H1 (cell line): ENCODE measurements at regions not wholly inside any gene's neighbourhood (a gene's known extent, or its start where the extent isn't known, plus 50 kb on each side); places are given as distances from the start of the nearest gene placed in this dataset.

Source experiments
- CTCF ChIA-PET: fragments of 300-600 bp; sonication (Branson Sonifier 250); formaldehyde crosslinking; loops from one replicate; lab custom pipeline; 2021; ENCODE audit not compliant: partially characterized antibody; lab: Charles Lee
- POLR2A ChIA-PET: fragments of 300-600 bp; sonication (Branson Sonifier 250); formaldehyde crosslinking; loops from one replicate; lab custom pipeline; 2021; ENCODE audit warnings: inconsistent platforms; ENCODE audit not compliant: partially characterized antibody; lab: Charles Lee
- DNase-seq, 2 experiments: peaks; one replicate each; pipeline versions ENCODE4 v3.0.0 to v3.0.0-alpha.2; 2010 to 2022; ENCODE audit warnings: low spot score in 2 of 2, low read depth in 1 of 2, mixed read lengths in 1 of 2
- FAIRE-seq: peaks from 2 replicates; lab custom pipeline; 2011; peaks lifted over from hg19 to GRCh38; lab: Jason Lieb, UNC
- H2AFZ ChIP-seq: 2 replicates; pipeline ENCODE4 v1.8.1; 2012; ENCODE audit warnings: low read length, inconsistent platforms
- H2AK5ac ChIP-seq: 2 replicates; pipeline ENCODE4 v1.6.1; 2013; ENCODE audit warnings: low read depth, low read length
- H2BK120ac ChIP-seq: replicated peaks from 2 replicates; pipeline ENCODE3; 2013; ENCODE audit warnings: low read depth, low read length, inconsistent platforms
- H2BK12ac ChIP-seq: 2 replicates; pipeline ENCODE4 v1.6.1; 2013; ENCODE audit warnings: low read depth, low read length
- H2BK15ac ChIP-seq: 2 replicates; pipeline ENCODE4 v1.6.1; 2013; ENCODE audit warnings: low read length
- H2BK20ac ChIP-seq: 2 replicates; pipeline ENCODE4 v1.6.1; 2013; ENCODE audit warnings: low read length
- H2BK5ac ChIP-seq: 2 replicates; pipeline ENCODE4 v1.6.1; 2013; ENCODE audit warnings: low read depth, low read length
- H3K14ac ChIP-seq: 2 replicates; pipeline ENCODE4 v1.6.1; 2013; ENCODE audit warnings: inconsistent platforms; ENCODE audit not compliant: insufficient read length
- H3K18ac ChIP-seq: 2 replicates; pipeline ENCODE4 v1.6.1; 2013; ENCODE audit warnings: low read length; ENCODE audit errors: extremely low read depth
- H3K23ac ChIP-seq: 2 replicates; pipeline ENCODE4 v1.6.1; 2013; ENCODE audit warnings: inconsistent platforms; ENCODE audit not compliant: insufficient read length
- H3K23me2 ChIP-seq: 2 replicates; pipeline ENCODE4 v1.6.1; 2013; ENCODE audit warnings: low read depth, low read length
- H3K27ac ChIP-seq: 2 replicates; pipeline ENCODE4 v1.6.1; 2011; ENCODE audit warnings: low read depth, low read length, inconsistent platforms
- H3K27me3 ChIP-seq, 4 experiments: replicated peaks in 1 of 4; 1 replicate in 1 of 4; 2 replicates in 3 of 4; pipeline versions ENCODE4 v1.6.1 to v1.8.1; 2011 to 2013; ENCODE audit warnings: low read length in 3 of 4, mild to moderate bottlenecking in 3 of 4, inconsistent platforms in 2 of 4, mixed read lengths in 2 of 4, moderate library complexity in 1 of 4; ENCODE audit not compliant: control insufficient read depth in 3 of 4, insufficient read depth in 3 of 4; ENCODE audit errors: extremely low read depth in 1 of 4
- H3K36me3 ChIP-seq, 4 experiments: 2 replicates each; pipeline versions ENCODE4 v1.6.1 to v1.8.1; 2011 to 2013; ENCODE audit warnings: mild to moderate bottlenecking in 4 of 4, low read length in 3 of 4, moderate library complexity in 2 of 4, control low read depth in 1 of 4, inconsistent platforms in 1 of 4; ENCODE audit not compliant: insufficient read depth in 4 of 4, control insufficient read depth in 2 of 4
- H3K4ac ChIP-seq: replicated peaks from 2 replicates; pipeline ENCODE3; 2013; ENCODE audit warnings: low read length, low read depth, mixed read lengths, inconsistent platforms; ENCODE audit not compliant: insufficient read length
- H3K4me1 ChIP-seq, 4 experiments: replicated peaks in 1 of 4; 1 replicate in 1 of 4; 2 replicates in 3 of 4; pipeline versions ENCODE4 v1.6.1 to v1.8.1; 2011 to 2013; ENCODE audit warnings: low read length in 3 of 4, inconsistent platforms in 2 of 4, mixed read lengths in 1 of 4; ENCODE audit not compliant: insufficient read depth in 4 of 4, control insufficient read depth in 3 of 4
- H3K4me2 ChIP-seq, 2 experiments: 2 replicates each; pipeline versions ENCODE4 v1.6.1 to v1.8.1; 2011 to 2013; ENCODE audit warnings: low read depth in 2 of 2, low read length in 2 of 2, control low read depth in 1 of 2, inconsistent platforms in 1 of 2, mild to moderate bottlenecking in 1 of 2; ENCODE audit not compliant: insufficient read depth in 1 of 2
- H3K4me3 ChIP-seq, 4 experiments: fragments of 200-600, 300-600 bp in 1 of 4; sonication (generic), shearing (Covaris generic), sonication (Bioruptor Twin) in 1 of 4; 2 replicates each; pipeline versions ENCODE4 v1.5.1 to v1.8.1; 2011 to 2016; ENCODE audit warnings: low read length in 4 of 4, low read depth in 3 of 4, control low read depth in 2 of 4, inconsistent platforms in 2 of 4, mild to moderate bottlenecking in 2 of 4, mixed read lengths in 1 of 4, moderate library complexity in 1 of 4; ENCODE audit not compliant: insufficient read depth in 2 of 4; ENCODE audit errors: extremely low read depth in 1 of 4
- H3K56ac ChIP-seq: replicated peaks from 2 replicates; pipeline ENCODE3; 2013; ENCODE audit warnings: low read depth, mild to moderate bottlenecking, mixed read lengths, low read length, inconsistent platforms; ENCODE audit not compliant: insufficient read length
- H3K79me1 ChIP-seq: 2 replicates; pipeline ENCODE4 v1.6.1; 2013; ENCODE audit warnings: low read depth, low read length, control low read depth
- H3K79me2 ChIP-seq, 2 experiments: 2 replicates each; pipeline versions ENCODE4 v1.6.1 to v1.8.1; 2012 to 2013; ENCODE audit warnings: low read length in 2 of 2, mild to moderate bottlenecking in 2 of 2, inconsistent platforms in 1 of 2; ENCODE audit not compliant: insufficient read depth in 2 of 2, control insufficient read depth in 1 of 2
- H3K9ac ChIP-seq, 4 experiments: replicated peaks in 1 of 4; 1 replicate in 1 of 4; 2 replicates in 3 of 4; pipeline versions ENCODE4 v1.6.1 to v1.8.1; 2011 to 2013; ENCODE audit warnings: low read depth in 3 of 4, low read length in 3 of 4, control low read depth in 2 of 4, mild to moderate bottlenecking in 2 of 4, moderate library complexity in 2 of 4, inconsistent platforms in 1 of 4; ENCODE audit errors: extremely low read depth in 1 of 4
- H3K9me3 ChIP-seq, 2 experiments: 2 replicates each; pipeline versions ENCODE4 v1.6.1 to v1.8.1; 2012 to 2013; ENCODE audit warnings: mild to moderate bottlenecking in 2 of 2, moderate library complexity in 2 of 2, control low read depth in 1 of 2, inconsistent platforms in 1 of 2, low read depth in 1 of 2, low read length in 1 of 2, mixed read lengths in 1 of 2; ENCODE audit not compliant: insufficient read depth in 2 of 2
- H4K20me1 ChIP-seq, 2 experiments: replicated peaks in 1 of 2; 2 replicates each; pipeline versions ENCODE3 to v1.8.1; 2011 to 2013; ENCODE audit warnings: inconsistent platforms in 2 of 2, low read length in 2 of 2, mild to moderate bottlenecking in 1 of 2; ENCODE audit not compliant: insufficient read depth in 2 of 2, control insufficient read depth in 1 of 2
- H4K5ac ChIP-seq: 2 replicates; pipeline ENCODE4 v1.6.1; 2013; ENCODE audit warnings: low read length, low read depth, mixed read lengths, inconsistent platforms; ENCODE audit not compliant: insufficient read length
- H4K8ac ChIP-seq: 2 replicates; pipeline ENCODE4 v1.8.0; 2013; ENCODE audit warnings: mild to moderate bottlenecking, moderate library complexity, low read length, inconsistent platforms; ENCODE audit not compliant: insufficient read depth; ENCODE audit errors: extremely low read depth
- H4K91ac ChIP-seq: replicated peaks from 2 replicates; pipeline ENCODE3; 2013; ENCODE audit warnings: low read length, mixed read lengths, inconsistent platforms; ENCODE audit not compliant: insufficient read length
- KDM1A ChIP-seq: fragments of 200-600, 300-600 bp; sonication (generic); IDR thresholded peaks from 2 replicates; pipeline ENCODE4 v1.7.1; 2016; ENCODE audit warnings: mild to moderate bottlenecking, low read length, borderline replicate concordance
- WGBS, 2 experiments: shearing (Covaris generic) in 1 of 2; methylation state at CpG; one replicate each; pipeline versions ENCODE4 v1.1.6 to v1.1.7; 2013 to 2015; ENCODE audit warnings: low lambda C conversion rate in 2 of 2, mixed read lengths in 2 of 2, inconsistent platforms in 1 of 2, low coverage in 1 of 2, missing lambda C conversion rate in 1 of 2; ENCODE audit not compliant: insufficient replicate concordance in 2 of 2, insufficient coverage in 1 of 2, insufficient read length in 1 of 2; ENCODE audit errors: extremely low coverage in 1 of 2, missing lambda C conversion rate in 1 of 2; 5-methylcytosine and 5-hydroxymethylcytosine counted together

- Histone ChIP-seq H3K9ac (no peak overlapping the region), H4K91ac (no peak overlapping the region), H3K14ac (no peak overlapping the region), H4K8ac (no peak overlapping the region), H4K5ac (no peak overlapping the region), H2AK5ac (no peak overlapping the region), H3K4me3 (no peak overlapping the region), H3K27ac (no peak overlapping the region), H3K56ac (no peak overlapping the region), H3K4ac (no peak overlapping the region), H2BK15ac (no peak overlapping the region), H2BK5ac (no peak overlapping the region), H3K79me1 (no peaks in the 10 kb centered on the region), H3K4me1 (peaks cover 0 to 2% (median 0%) of the 10 kb centered on the region in 4 experiments; a peak in 1 of 7 replicates), H2BK12ac (no peak overlapping the region), H3K23ac (no peak overlapping the region), H2AFZ (no peak overlapping the region), H3K36me3 (no peaks in the 10 kb centered on the region), H3K9me3 (no peaks in the 10 kb centered on the region), H3K4me2 (no peak overlapping the region), H2BK120ac (no peak overlapping the region), H3K18ac (no peak overlapping the region), H3K79me2 (no peaks in the 10 kb centered on the region), H3K27me3 (no peaks in the 10 kb centered on the region), H3K23me2 (no peaks in the 10 kb centered on the region), H4K20me1 (no peaks in the 10 kb centered on the region), H2BK20ac (no peak overlapping the region)
- ChIA-PET POLR2A (no interaction called here), CTCF (no interaction called here)
- no peak for DNase-seq
- 94% methylated on average over 1 of the region's 1 CpG; no CpG with 5 or more reads in 1 of the 2 experiments for WGBS, 2 experiments
- FAIRE-seq = no peak
- TF ChIP-seq KDM1A = no peak
Measured at GRCh38 chr4:116122124-116122523, 963.3 kb downstream of the TRAM1L1 start.
